ENCODE measurements at regions not wholly inside any gene's neighbourhood (a gene's known extent, or its start where the extent isn't known, plus 50 kb on each side); places are given as distances from the start of the nearest gene placed in this dataset.

- Histone ChIP-seq H3K9me2 (ENCODE audit: insufficient read depth, low read length) (no peaks in the 10 kb centered on the region), H2AFZ (ENCODE audit: low read length) (no peak overlapping the region), H3K4me2 (ENCODE audit: low read length) (no peak overlapping the region), H4K20me1 (ENCODE audit: insufficient read depth, low read length) (no peaks in the 10 kb centered on the region), H3K9me3 (ENCODE audit: low read length) (peaks cover 10% of the 10 kb centered on the region; the same call in 1 of the 2 replicates), H3K36me3 (ENCODE audit: insufficient read depth, low read length) (no peaks in the 10 kb centered on the region), H3K79me2 (ENCODE audit: insufficient read depth, low read depth, low read length) (no peaks in the 10 kb centered on the region), H3K27ac (ENCODE audit: low read depth, low read length, poor library complexity, severe bottlenecking) (no peak overlapping the region), H3K4me3 (ENCODE audit: low read depth, low read length, poor library complexity, severe bottlenecking) (no peak overlapping the region), H3K4me1 (ENCODE audit: insufficient read depth, low read length, poor library complexity, severe bottlenecking) (no peaks in the 10 kb centered on the region)
- intact Hi-C loops (cut with micrococcal nuclease; ENCODE audit: unreplicated experiment): no loop called here
- ChIA-PET POLR2A (interaction anchor here (0.6 kb wide), 1 partner anchor 104 kb away, joined by 3 read pairs; no protein-coding TSS in a partner anchor), CTCF (ENCODE audit: unreplicated experiment) (no interaction called here)
- no TSS peak for BruUV-seq (replicated peaks)
- no peak for TF ChIP-seq EZH2phosphoT487 (IDR thresholded peaks at IDR 0.05; ENCODE audit: borderline replicate concordance, low read depth, low read length)
- no peak for TF ChIP-seq CTCF (conservative IDR thresholded peaks at IDR 0.05; ENCODE audit: low read length)
- no peak for DNase-seq (ENCODE audit: low spot score)
Observed at GRCh38 chr5:25405850-25406249, 761.1 kb upstream of the CDH10 start.

DNA sequence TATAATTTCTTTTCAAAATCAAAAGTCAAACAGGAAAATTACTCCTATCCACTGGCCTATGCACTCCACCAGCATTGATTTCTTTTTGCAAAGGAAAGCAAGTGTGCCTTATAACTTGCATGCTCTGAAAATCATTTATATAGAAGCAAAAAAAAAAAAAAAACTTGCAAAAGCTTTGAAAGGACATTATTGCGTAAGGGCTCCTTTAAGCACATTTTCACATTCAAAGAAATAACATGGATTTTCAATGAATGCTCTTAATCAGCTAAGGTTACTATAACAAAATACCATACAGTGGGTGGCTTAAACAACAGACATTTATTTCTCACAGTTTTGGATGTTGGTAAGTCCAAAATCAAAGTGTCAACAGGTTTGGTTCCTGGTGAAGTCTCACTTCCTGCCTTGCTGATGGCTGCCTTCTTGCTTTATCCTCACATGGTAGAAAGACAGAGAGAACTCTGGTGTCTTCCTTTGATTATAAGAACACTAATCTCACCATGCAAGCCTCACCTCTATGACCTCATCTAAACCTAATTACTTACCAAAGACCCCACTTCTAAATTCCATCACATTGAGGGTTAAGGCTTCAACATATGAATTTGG lies 755.2 kb upstream of the CDH10 start:
- POLR2A ChIA-PET: interaction anchor here (0.7 kb wide), 1 partner anchor 352 kb away, joined by 6 read pairs; no protein-coding TSS in a partner anchor
- BruUV-seq (replicated peaks): no TSS peak
- no peak for DNase-seq (ENCODE audit: low spot score)

More for the DNA sequence above, 755.2 kb upstream of the CDH10 start:
- TF ChIP-seq CTCF (conservative IDR thresholded peaks at IDR 0.05; ENCODE audit: low read length) (no peak), EZH2phosphoT487 (IDR thresholded peaks at IDR 0.05; ENCODE audit: borderline replicate concordance, low read depth, low read length) (no peak)
- no peak overlapping the region for H2AFZ ChIP-seq (ENCODE audit: low read length)
- no peaks in the 10 kb centered on the region for H3K36me3 ChIP-seq (ENCODE audit: insufficient read depth, low read length)
- CTCF ChIA-PET (ENCODE audit: unreplicated experiment): no interaction called here
- no peaks in the 10 kb centered on the region for H3K4me1 ChIP-seq (ENCODE audit: insufficient read depth, low read length, poor library complexity, severe bottlenecking)
- H3K9me2 ChIP-seq (ENCODE audit: insufficient read depth, low read length): no peaks in the 10 kb centered on the region
- H3K9me3 ChIP-seq (ENCODE audit: low read length): peaks cover 10% of the 10 kb centered on the region; the same call in 1 of the 2 replicates
- H3K79me2 ChIP-seq (ENCODE audit: insufficient read depth, low read depth, low read length): no peaks in the 10 kb centered on the region
- no peak overlapping the region for H3K4me3 ChIP-seq (ENCODE audit: low read depth, low read length, poor library complexity, severe bottlenecking)
- intact Hi-C loops (cut with micrococcal nuclease; ENCODE audit: unreplicated experiment): no loop called here
- H3K27ac ChIP-seq (ENCODE audit: low read depth, low read length, poor library complexity, severe bottlenecking): no peak overlapping the region
- no peaks in the 10 kb centered on the region for H4K20me1 ChIP-seq (ENCODE audit: insufficient read depth, low read length)
- H3K4me2 ChIP-seq (ENCODE audit: low read length): no peak overlapping the region

All from OCI-LY7 (cell line).